Pons (tissue), 1 donor: ENCODE measurements at regions not wholly inside any gene's neighbourhood (a gene's known extent, or its start where the extent isn't known, plus 50 kb on each side); places are given as distances from the start of the nearest gene placed in this dataset.
"Not testable (repeated sequence)": the region's sequence is repeated elsewhere in the genome, so short reads cannot be mapped to it uniquely, and the experiment has no call there.

ENCODE experiments used
- DNase-seq: peaks from one replicate; pipeline ENCODE4 v3.0.0-alpha.2; 2016; ENCODE audit warnings: low spot score

DNA sequence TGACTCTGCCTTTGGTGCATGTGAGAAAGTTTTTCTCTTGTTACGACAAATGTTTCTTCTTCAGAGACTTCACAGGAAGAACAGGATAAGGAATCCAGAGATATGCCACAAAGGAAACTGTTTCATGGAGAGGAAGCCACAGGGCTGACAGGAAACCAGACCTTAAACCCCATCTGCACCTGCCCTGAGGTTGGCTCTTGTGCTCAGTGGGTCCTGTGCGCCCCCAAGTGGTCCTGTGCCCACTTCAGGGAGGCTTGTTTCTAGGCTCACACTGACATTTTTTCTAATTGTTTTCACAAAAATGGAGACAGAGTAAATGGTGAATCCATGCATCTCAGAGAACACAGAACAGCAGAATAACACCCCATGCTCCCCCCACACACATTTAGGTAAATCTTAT, 1193.5 kb downstream of the TMEM121 start:
- DNase-seq, result not testable (repeated sequence)

DNA sequence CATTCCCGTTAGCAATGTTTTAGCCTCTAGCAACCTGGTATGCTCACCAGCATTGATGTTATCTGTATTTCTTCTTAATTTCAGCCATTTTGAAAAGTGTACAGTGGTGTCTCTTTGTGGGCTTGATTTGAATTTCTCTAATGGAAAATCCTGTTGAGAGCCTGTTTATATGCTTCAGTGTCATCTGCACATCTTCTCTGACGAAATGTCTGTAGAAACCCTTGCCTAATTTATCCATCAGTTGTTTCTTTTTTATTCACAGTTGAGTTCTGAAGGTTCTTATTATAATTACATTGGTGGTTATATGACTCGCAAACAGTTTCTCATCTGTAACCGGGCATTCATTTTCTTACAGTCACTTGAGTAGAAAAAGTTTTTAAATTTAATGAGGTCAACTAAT, 1195.5 kb downstream of the TMEM121 start:
- DNase-seq, result not testable (repeated sequence)

DNA sequence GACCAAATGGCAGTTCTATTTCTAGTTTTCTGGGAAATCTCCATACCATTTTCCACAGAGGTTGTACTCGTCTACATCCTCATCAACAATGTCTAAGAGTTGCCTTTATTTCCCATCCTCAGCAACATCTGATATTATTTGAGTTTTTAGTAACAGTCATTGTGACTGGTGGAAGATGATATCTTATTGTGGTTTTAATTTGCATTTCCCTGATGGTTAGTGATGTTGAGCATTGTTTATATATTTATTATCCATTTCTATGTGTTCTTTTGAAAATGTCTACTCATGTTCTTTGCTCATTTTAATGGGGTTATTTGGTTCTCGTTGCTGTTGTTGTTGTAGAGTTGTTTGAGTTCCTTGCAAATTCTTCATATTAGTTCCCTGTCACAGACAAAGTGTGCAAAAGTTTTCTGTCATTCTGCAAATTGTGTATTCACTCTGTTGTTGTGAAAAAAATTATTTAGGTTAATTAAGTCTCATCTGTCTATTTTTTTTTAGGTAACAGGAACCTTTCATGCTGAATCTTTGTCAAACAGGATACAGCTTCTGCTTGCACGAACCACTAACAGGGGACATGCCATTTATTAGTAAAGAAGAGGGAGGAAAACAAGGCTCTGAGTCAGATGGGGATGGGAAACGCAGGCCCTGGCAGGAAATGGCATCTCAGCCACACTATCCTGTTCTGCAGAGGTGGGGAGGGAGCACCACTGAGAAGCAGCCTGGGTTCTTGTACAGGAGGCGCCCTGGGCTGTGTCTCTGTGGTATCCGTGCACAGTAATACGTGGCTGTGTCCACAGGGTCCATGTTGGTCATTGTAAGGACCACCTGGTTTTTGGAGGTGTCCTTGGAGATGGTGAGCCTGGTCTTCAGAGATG, 1196.7 kb downstream of the TMEM121 start:
- not testable (repeated sequence) for DNase-seq

DNA sequence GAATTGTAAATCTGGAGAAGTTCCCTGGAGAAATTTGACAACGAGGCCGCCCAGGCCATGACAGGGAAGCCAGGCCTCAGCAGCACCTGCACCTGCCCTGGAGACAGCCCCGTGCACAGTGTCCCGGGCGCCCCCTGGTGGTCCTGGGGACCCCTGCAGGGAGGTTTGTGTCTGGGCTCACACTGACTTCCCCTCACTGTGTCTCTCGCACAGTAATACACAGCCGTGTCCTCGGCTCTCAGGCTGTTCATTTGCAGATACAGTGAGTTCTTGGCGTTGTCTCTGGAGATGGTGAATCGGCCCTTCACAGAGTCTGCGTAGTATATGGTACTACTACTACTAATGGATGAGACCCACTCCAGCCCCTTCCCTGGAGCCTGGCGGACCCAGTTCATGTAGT, 1201.6 kb downstream of the TMEM121 start:
- DNase-seq, result not testable (repeated sequence)

DNA sequence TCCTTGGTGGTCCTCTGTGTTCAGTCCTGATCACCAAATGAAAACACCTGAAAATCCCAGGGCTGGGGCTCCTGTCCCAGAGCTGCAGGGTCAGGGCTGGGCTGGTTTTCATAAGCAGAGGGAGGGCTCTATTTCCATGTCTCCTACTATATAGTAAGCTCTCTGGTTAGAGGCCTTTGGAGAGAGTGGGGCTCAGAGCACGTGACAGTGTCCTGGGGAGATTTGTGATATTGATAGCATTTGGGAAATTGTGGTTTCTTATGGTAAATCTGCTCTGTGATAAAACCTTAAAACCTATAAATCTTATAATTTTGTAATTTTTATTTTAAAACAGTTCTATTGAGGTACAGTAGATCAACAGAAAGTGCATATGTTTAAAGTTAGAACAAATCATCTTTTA, 1202.2 kb downstream of the TMEM121 start:
- DNase-seq, result no peak

DNA sequence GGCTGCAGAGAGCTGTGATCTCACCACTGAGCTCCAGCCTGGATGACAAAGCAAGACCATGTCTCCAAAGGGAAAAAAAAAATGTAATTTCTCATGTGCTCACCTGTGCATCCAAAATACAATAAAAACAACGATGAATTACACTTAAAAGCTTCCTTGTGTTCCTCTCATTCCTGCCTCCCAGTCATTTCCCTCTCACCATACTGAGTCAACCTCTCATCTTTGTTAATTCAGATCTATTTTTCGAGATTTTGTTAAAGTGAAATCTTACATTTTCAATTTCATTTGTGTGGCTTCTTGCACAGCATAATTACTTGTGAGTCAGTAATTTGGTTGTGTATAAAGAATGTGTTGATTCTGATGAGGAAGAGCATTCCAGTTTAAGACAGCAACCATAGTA, 1203.2 kb downstream of the TMEM121 start:
- DNase-seq, result no peak

DNA sequence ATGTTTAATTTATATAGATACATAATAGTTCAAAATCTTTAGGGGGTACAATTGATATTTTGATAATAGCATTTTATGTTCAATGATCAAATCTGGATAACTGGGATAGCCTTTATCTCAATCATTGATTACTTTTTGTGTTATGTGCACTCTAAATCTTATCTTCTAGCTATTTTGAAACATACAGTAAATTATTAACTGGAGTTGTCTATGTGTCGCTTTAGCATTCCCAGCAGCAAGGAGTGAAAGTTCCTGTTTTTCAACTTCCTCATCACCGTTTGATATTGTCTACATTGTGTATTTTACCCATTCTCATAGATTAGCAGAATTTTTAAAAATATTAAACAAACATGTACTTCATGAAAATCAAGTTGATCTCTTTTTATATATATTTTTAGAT, 1207.4 kb downstream of the TMEM121 start:
- no peak for DNase-seq

DNA sequence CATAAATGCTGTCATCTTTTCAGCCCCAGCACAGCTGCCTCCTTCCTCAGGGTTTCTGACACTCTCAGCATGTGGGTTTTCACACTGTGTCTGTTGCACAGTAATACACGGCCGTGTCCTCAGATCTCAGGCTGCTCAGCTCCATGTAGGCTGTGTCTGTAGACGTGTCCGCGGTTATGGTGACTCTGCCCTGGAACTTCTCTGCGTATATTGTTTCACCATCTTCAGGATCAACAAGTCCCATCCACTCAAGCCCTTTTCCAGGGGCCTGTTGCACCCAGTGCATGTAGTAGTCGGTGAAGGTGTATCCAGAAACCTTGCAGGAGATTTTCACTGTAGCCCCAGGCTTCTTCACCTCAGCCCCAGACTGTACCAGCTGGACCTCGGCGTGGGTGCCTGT, 1210.6 kb downstream of the TMEM121 start:
- DNase-seq, result no peak

DNA sequence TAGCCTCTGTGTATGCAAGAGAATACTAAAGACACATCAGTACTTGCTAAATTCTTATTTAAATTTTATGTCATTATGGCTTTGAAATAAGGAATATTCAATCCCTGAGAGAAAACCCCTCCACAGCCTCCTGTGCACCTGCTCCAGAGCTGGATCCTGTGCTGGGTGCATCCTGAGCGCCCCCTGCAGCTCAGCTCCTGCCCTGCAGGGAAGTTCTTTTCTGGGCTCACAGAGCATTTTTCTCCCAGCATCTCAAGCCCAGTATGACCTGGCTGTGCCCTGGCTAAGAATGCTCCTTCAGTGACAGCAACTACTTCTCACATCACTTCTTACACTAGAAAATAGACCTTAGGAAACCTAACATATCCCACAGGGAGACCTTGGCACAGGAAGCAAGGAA, 1211.7 kb downstream of the TMEM121 start:
- no peak for DNase-seq

DNA sequence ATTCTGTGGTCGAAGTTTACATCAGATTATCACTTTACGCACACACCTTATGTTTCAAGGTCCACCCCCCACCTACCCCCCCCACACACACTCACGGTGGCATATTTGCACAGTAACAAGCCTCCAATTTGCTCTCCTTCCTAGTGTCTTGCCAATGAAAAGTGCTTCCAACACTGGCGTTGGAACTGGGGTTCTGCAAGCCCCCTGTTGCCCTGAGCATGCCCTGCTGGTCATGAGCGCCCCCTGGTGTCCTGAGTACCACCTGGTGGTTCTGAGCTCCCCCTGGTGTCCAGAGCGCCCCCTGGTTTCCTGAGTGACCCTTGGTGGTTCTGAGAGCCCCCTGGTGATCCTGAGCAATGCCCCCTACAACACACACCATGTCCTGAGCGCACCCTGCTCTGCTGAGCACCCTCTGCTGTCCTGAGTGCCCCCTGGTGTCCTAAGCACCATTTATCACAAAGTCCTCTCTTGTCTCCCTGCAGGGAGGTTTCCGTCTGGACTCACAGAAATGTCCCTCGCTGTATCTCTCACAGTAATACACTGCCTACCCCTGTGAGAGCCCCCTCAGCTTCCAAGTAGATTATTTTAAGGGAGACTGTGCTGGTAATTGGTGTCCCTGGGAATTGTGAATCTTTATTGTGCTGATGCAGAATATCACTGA, 1212.3 kb downstream of the TMEM121 start:
- not testable (repeated sequence) for DNase-seq

DNA sequence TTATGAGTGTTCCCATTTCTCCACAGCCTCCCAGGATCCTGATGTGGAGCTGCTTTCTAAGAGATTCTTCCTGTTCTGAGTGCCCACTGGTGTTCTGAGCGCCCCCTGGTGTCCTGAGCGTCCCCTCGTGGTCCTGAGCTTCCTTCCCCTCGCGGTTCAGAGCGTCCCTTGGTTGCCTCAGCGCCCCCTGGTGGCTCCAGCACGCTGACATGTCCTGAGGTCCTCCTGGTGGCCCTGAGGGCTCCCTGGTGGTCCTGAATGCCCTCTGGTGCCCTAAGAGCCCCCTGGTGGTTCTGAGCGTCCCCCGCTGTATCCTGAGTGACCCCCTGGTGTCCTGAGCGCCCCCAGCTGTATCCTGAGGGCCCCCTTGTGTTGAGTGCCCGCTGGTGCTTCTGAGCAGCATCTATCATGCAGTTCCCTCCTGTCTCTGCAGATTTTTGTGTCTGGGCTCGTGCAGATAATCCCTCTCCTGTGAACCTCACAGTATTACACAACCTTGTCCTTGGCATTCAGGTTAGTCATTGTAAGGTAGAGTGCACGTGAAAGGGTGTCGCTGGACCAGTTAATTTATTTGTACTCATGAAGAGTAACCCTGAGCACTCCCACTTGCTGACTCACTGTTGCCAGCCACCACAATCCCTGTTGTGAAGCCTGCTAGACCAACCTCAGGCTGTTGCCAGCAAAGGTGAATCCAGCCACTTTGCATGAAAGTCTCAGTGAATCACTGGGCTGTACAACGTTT, 1214.9 kb downstream of the TMEM121 start:
- DNase-seq, result not testable (repeated sequence)

DNA sequence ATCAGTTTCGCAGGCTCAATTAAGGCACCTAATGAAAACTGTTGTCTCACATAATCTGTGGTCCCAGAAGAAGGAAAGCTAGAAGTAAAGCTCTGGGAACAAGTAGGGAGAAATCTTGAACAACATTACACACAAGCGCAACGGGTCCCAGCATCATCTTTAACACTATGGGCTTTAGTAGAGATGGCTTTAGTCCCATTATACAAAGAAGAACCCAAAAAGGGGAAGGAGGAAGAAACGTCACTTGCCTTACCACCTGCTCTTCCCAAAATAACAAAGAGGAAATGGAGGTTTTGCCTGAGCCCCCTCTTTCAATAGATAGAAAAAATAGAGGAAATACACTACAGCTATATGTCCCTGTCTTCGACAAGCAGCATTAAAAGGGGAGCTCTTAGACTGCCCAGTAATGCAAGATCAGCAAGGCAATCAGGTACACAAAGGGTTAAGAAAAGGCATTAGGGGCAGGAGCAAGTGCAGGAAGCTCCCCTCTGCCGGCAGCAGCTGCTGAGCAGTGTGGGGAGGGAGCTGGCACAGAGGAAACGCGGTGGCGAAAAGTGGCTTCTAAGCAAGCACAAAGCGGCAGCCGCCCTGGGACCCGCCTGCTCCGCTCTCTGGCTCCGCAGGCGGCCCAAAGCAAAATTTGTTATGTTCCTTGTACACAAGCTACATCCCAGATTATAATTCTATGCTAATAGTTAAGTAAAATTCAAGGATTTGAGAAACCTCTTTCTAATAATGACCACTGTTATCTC, 1218.8 kb downstream of the TMEM121 start:
- DNase-seq, result peak; percentile 5

DNA sequence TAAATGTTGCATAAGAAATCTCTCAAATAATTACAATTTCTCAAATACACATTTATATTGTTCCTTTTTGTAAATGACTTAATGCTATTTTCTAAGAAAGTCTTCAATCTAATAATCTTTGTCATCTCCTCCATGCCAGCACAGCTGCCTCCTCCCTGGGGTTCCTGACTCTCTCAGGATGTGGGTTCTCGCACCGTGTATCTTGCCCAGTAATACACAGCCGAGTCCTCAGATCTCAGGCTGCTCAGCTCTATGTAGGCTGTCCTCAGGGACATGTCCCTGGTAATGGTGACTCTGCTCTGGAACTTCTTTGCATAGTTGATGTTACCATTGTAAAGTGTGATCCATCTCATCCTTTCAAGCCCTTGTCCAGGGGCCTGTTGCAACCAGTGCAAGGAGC, 1223.7 kb downstream of the TMEM121 start:
- not testable (repeated sequence) for DNase-seq

DNA sequence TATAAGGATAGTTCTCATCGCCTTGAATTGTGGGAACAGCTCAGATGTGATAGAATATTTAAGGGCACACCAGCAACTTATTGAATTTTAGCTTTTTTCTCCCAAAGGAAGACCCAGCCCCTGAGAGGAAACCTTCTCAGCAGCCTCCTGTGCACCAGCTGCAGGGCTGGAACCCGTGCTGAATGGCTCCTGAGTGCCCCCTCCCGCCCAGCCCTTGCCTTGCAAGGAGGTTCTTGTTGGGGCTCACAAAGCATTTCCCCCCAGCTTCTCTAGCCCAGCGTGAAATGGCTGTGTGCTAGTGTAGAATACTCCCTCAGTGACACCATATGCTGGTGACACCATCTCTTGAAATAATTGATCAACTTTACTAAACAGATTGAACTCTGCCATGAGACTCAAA, 1227.4 kb downstream of the TMEM121 start:
- DNase-seq, result not testable (repeated sequence)

DNA sequence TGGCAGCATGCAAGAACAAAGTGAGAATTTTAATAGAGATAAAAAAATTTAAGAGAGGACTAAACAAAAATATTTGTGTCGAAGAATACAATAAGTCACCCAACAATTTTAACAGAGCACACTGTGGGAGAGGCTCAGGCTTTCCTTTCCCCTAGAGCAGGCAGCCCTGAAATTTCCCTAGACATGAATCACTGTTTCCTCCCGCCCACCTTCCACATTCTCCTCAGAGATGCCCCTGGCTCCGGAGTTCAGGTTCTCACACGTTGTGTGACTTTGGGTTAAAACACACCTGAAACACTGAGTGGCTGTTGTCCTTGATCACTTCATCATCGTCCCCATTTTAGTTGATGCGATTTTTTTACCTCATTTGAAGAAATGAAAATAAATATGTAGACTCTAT, 1231.1 kb downstream of the TMEM121 start:
- not testable (repeated sequence) for DNase-seq

DNA sequence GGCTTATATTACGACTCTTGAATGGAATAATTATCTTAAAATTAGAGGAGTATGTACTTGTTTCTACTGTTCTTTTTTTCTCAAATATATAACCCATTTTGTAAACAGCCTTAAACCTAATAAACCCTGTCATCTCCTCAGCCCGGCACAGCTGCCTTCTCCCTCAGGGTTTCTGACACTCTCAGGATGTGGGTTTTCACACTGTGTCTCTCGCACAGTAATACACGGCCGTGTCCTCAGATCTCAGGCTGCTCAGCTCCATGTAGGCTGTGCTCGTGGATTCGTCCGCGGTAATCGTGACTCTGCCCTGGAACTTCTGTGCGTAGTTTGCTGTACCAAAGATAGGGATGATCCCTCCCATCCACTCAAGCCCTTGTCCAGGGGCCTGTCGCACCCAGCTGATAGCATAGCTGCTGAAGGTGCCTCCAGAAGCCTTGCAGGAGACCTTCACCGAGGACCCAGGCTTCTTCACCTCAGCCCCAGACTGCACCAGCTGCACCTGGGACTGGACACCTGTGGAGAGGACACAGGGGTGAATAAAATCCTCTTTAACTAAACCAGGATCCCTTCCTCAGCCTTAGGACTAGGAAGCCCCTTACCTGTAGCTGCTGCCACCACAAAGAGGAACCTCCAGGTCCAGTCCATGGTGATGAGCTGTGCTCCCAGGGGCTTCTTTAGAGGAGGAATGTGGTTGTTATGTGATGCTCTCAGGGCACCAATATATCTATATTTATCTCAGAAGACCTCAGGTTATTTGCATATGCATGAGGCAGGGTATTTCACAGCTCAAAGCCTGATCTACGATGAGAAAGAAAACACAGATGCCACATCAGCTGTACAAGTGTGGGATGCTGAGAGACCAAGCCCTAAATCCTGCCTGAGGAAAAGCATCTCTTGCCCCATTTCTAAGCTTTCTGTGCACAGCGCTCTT, 1235.8 kb downstream of the TMEM121 start:
- DNase-seq, result not testable (repeated sequence)

DNA sequence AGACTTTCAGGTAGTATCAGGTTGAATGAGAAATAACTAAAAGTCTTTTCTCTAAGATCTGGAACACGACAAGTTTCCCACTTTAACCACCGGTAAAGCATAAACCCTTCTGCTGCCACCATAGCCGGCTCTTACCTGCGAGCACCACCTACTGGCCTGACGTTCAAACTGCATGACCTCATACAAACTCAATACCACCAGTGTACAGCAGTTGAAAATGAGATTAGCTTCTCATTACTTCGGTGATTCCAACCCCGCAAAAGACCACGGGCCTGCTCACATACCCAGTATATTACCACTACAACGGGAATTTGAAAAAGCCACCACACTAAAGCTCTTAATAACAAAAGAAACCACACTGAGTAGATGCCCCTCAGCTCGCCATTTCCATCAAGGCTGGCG, 1238.6 kb downstream of the TMEM121 start:
- not testable (repeated sequence) for DNase-seq

DNA sequence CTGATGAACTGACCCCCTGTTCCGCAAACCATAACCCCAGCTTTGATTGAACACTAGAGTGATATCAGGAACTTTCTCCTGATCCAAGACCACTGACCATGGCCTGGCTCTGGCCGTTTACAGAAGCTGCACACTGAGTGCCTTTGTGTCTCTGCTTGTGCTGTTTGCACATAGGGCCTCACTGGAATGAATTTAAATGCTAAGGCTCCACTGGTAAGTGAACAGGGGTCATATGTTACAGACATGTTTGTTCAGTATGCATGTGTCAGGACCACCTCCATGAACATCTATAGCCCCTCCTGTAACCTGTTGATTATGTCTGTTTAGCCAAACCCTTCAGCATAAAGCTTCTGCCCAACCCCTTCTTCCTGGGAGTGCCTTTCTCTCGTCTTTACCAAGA, 1239.8 kb downstream of the TMEM121 start:
- no peak for DNase-seq

DNA sequence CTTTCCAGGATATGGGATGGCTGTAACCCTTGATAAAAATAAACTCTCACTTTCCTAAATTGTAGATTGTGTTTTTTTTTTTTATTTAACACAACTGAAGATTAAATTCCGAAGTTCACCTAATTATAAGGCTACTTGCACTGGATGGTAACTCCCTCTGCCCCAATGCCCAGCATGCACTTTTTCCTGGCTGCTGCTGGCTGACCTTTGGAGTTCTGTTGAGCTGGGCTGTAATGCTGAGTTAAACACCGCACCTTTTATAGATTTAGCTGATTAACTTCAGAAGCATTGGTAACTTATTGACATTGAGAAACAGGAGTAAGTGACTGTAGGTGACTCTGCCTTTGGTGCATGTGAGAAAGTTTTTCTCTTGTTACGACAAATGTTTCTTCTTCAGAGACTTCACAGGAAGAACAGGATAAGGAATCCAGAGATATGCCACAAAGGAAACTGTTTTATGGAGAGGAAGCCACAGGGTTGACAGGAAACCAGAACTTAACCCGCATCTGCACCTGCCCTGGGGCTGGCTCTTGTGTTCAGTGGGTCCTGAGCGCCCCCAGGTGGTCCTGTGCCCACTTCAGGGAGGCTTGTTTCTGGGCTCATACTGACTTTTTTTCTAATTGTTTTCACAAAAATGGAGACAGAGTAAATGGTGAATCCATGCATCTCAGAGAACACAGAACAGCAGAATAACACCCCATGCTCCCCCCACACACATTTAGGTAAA, 1240.3 kb downstream of the TMEM121 start:
- not testable (repeated sequence) for DNase-seq

DNA sequence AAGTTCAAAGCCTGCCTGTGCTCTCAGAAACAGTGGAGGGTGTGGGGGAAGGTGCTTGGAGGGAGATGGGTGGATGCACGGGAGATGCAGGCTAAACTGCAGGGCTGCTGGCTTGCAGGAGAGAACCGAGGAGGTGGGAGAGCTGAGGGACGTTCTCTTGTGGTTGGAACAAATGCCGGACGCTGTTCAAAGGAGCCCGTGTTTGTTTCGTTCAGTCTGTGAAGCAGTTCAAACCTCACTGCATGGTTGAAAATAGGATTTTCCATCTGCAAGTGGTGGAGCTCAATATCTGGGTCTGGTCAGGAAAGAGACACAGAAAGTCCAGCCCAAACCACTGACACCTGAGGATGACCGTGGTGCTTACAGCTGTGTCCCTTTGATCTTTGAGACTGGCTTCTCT, 1241.8 kb downstream of the TMEM121 start:
- DNase-seq, result not testable (repeated sequence)
